Endothelial cell of umbilical vein (primary cell): ENCODE measurements at regions not wholly inside any gene's neighbourhood (a gene's known extent, or its start where the extent isn't known, plus 50 kb on each side); places are given as distances from the start of the nearest gene placed in this dataset.

Experiments used
- BruUV-seq: library from RNA; stranded (reverse); fragments of 400-500 nt; replicated peaks from 2 replicates; lab custom pipeline; 2021; lab: Mats Ljungman, UMichigan
- CTCF ChIA-PET: fragments of 300-600, 350-600 bp; sonication (Branson Sonifier 250); formaldehyde crosslinking; loops from one replicate; lab custom pipeline; 2021; ENCODE audit warnings: antibody characterized with exemption, inconsistent platforms; lab: Charles Lee
- POLR2A ChIA-PET: fragments of 300-600, 350-600 bp; sonication (Branson Sonifier 250); formaldehyde crosslinking; loops from one replicate; lab custom pipeline; 2021; ENCODE audit warnings: antibody characterized with exemption, inconsistent platforms; lab: Charles Lee
- DNase-seq: peaks from one replicate; pipeline ENCODE4 v3.0.0-alpha.2; 2011; ENCODE audit warnings: low read depth, low spot score
- FAIRE-seq: peaks from 2 replicates; lab custom pipeline; 2011; peaks lifted over from hg19 to GRCh38; lab: Jason Lieb, UNC
- H2AFZ ChIP-seq: 2 replicates; pipeline ENCODE4 v1.6.0; 2012; ENCODE audit warnings: low read depth, low read length, control low read depth, inconsistent platforms
- H3K27ac ChIP-seq: 2 replicates; pipeline ENCODE4 v1.5.1; 2011; ENCODE audit warnings: low read depth, mild to moderate bottlenecking, control low read depth, low read length, moderate library complexity; ENCODE audit not compliant: insufficient read depth
- H3K27me3 ChIP-seq, 2 experiments: 2 replicates each; pipeline versions ENCODE4 v1.6.0 to v1.6.1; 2011; ENCODE audit warnings: low read length in 2 of 2, mixed read lengths in 1 of 2; ENCODE audit not compliant: control insufficient read depth in 2 of 2, insufficient read depth in 2 of 2
- H3K36me3 ChIP-seq, 2 experiments: 2 replicates in 1 of 2; 3 replicates in 1 of 2; pipeline ENCODE4 v1.5.1; 2011; ENCODE audit warnings: low read length in 2 of 2, mild to moderate bottlenecking in 1 of 2, moderate library complexity in 1 of 2; ENCODE audit not compliant: control insufficient read depth in 2 of 2, insufficient read depth in 2 of 2; ENCODE audit errors: extremely low read depth in 1 of 2
- H3K4me1 ChIP-seq: 3 replicates; pipeline ENCODE4 v1.5.1; 2011; ENCODE audit warnings: mild to moderate bottlenecking, low read length; ENCODE audit not compliant: control insufficient read depth, insufficient read depth; ENCODE audit errors: extremely low read depth
- H3K4me2 ChIP-seq: 2 replicates; pipeline ENCODE4 v1.6.1; 2011; ENCODE audit warnings: low read length, control low read depth, mixed read lengths; ENCODE audit not compliant: insufficient read depth
- H3K4me3 ChIP-seq, 3 experiments: fragments of 200-600 bp in 1 of 3; sonication (generic), shearing (Covaris generic) in 1 of 3; replicated peaks in 1 of 3; 2 replicates each; pipeline ENCODE4 v1.5.1; 2011 to 2016; ENCODE audit warnings: control low read depth in 3 of 3, low read length in 3 of 3, mild to moderate bottlenecking in 2 of 3, inconsistent platforms in 1 of 3, low read depth in 1 of 3, moderate library complexity in 1 of 3; ENCODE audit not compliant: insufficient read depth in 1 of 3
- H3K79me2 ChIP-seq: 2 replicates; pipeline ENCODE4 v1.6.0; 2012; ENCODE audit warnings: low read length, inconsistent platforms; ENCODE audit not compliant: control insufficient read depth, insufficient read depth
- H3K9ac ChIP-seq: replicated peaks from 2 replicates; pipeline ENCODE3; 2011; ENCODE audit warnings: low read length, control low read depth; ENCODE audit not compliant: insufficient read depth; ENCODE audit errors: extremely low read depth
- H3K9me1 ChIP-seq: replicated peaks from 3 replicates; pipeline ENCODE4 v1.6.0; 2011; ENCODE audit warnings: mild to moderate bottlenecking, low read length; ENCODE audit not compliant: control insufficient read depth, insufficient read depth; ENCODE audit errors: extremely low read depth
- H3K9me3 ChIP-seq: replicated peaks from 2 replicates; pipeline ENCODE4 v1.5.1; 2012; ENCODE audit warnings: low read length, inconsistent platforms; ENCODE audit not compliant: control insufficient read depth, insufficient read depth
- H4K20me1 ChIP-seq: replicated peaks from 2 replicates; pipeline ENCODE3; 2011; ENCODE audit warnings: mild to moderate bottlenecking, low read length; ENCODE audit not compliant: control insufficient read depth, insufficient read depth; ENCODE audit errors: extremely low read depth
- EZH2 ChIP-seq: IDR thresholded peaks from 2 replicates; pipeline ENCODE4 v1.6.1; 2012; ENCODE audit warnings: borderline replicate concordance, low read depth, mild to moderate bottlenecking, moderate library complexity, low read length, inconsistent platforms; ENCODE audit not compliant: severe bottlenecking
- FOS ChIP-seq: IDR thresholded peaks from 2 replicates; pipeline ENCODE4 v1.6.1; 2011; ENCODE audit warnings: mild to moderate bottlenecking, low read length, moderate library complexity, borderline replicate concordance; ENCODE audit not compliant: insufficient read depth
- GATA2 ChIP-seq: IDR thresholded peaks from 2 replicates; pipeline ENCODE4 v1.7.0; 2011; ENCODE audit warnings: low read depth, mild to moderate bottlenecking, moderate library complexity, mixed read lengths, low read length; ENCODE audit not compliant: insufficient read length, insufficient read depth
- JUN ChIP-seq: IDR thresholded peaks from 2 replicates; pipeline ENCODE4 v1.6.1; 2011; ENCODE audit warnings: borderline replicate concordance, low read depth; ENCODE audit not compliant: insufficient read length, insufficient read depth
- MAX ChIP-seq: IDR thresholded peaks from 2 replicates; pipeline ENCODE4 v1.6.1; 2011; ENCODE audit not compliant: insufficient read depth, insufficient read length
- MYC ChIP-seq: IDR thresholded peaks from one replicate; pipeline ENCODE4 v1.6.1; 2011; ENCODE audit warnings: mild to moderate bottlenecking, low read depth, low read length
- POLR2A ChIP-seq: IDR thresholded peaks from 2 replicates; pipeline ENCODE4 v1.6.1; 2012; ENCODE audit warnings: low read depth, mild to moderate bottlenecking, control low read depth, low read length
- POLR2AphosphoS5 ChIP-seq: IDR thresholded peaks from 2 replicates; pipeline ENCODE4 v1.6.1; 2012; ENCODE audit warnings: low read depth, mild to moderate bottlenecking, control low read depth, low read length, moderate library complexity; ENCODE audit not compliant: insufficient read depth
- dilution Hi-C: fragments of 300-500 bp; cut with MboI; formaldehyde crosslinking; loops from one replicate; pipeline ENCODE4 v1.15.0; 2019; ENCODE audit warnings: low sequenced_read_pairs; ENCODE audit not compliant: extremely low pct_ligation_motif_present
- intact Hi-C: fragments of 100-400 bp; cut with micrococcal nuclease; formaldehyde crosslinking; loops from one replicate; pipeline ENCODE4 v1.10.0; 2022
- TF ChIP-seq, protein P1 (sequence below), 2 donors: IDR thresholded peaks; 1 replicate in 1 of 2; 2 replicates in 1 of 2; pipeline ENCODE4 v1.5.1; 2011; ENCODE audit warnings: low read length in 2 of 2, mild to moderate bottlenecking in 2 of 2, moderate library complexity in 2 of 2, control low read depth in 1 of 2, inconsistent platforms in 1 of 2, low read depth in 1 of 2; ENCODE audit not compliant: insufficient read depth in 1 of 2; ENCODE audit errors: extremely low read depth in 1 of 2

DNA sequence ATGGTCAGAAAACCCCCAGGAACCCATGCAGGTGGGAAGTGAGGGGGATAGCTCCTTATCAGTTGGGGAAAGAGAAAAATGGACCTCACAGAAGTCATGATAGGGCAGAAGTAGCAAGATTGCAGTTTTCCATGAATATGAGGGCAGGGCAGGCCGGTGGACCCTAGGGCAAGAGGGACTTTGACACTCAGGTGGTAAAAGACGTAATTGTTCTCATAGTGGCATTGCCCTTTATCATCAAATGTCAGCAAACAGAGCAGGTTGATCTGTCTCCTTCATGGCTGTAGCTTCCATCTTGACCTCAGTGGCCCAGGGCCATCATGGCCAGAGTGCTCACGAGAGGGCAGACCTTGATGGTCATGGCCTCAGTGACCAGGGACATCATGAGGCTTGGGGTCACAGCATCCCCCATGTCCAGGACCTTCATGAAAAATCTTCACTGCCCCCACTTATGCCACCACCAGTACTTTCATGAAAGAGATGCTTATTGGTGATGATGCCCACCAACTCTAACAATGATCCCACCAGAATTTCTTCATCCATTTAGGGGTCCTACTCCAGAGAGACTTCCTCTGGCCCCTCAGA, 127.1 kb downstream of the SNX19 start:
- intact Hi-C loops: no loop called here
- no peaks in the 10 kb centered on the region for H4K20me1 ChIP-seq
- peaks cover 17% of the 10 kb centered on the region for H3K4me1 ChIP-seq
- dilution Hi-C loops: no loop called here
- H3K79me2 ChIP-seq: no peaks in the 10 kb centered on the region
- no peak overlapping the region for H3K27ac ChIP-seq
- H3K9ac ChIP-seq: no peak overlapping the region
- no peak overlapping the region for H2AFZ ChIP-seq
- no peaks in the 10 kb centered on the region for H3K36me3 ChIP-seq
- no peaks in the 10 kb centered on the region for H3K9me3 ChIP-seq
- BruUV-seq: no TSS peak
- POLR2A ChIA-PET: no interaction called here
- TF ChIP-seq POLR2A: no peak
- no peak for TF ChIP-seq MAX
- TF ChIP-seq JUN: no peak
- TF ChIP-seq MYC: no peak
- no peaks in the 10 kb centered on the region for H3K9me1 ChIP-seq
- no peak overlapping the region for H3K4me2 ChIP-seq
- no peaks in the 10 kb centered on the region for H3K27me3 ChIP-seq
- DNase-seq (no peak), FAIRE-seq (no peak)
- CTCF ChIA-PET: interaction anchor here (1.6 kb wide), 1 partner anchor 358 kb away, joined by 4 read pairs; no protein-coding TSS in a partner anchor
- no peak overlapping the region for H3K4me3 ChIP-seq

DNA sequence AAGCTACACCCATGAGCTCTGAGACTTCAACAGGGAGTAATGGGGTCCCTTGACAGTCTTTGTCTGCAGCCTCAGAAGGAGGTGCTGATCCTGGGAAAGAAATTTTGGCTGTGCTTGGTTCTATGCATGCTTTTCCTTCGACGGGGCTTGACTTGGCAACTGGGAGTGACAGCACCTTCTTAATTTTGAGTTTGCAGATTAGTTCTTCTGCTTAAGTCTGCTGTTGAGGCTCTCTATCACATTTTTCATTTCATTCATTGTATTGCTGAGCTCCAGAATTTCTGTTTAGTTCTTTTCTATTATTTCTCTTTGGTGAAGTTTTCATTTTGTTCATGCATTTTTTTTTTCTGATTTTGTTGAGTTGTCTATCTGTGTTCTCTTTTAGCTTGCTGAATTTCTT, 125.6 kb downstream of the SNX19 start:
- TF ChIP-seq JUN (no peak), MAX (no peak), MYC (no peak), FOS (no peak), POLR2A (no peak), EZH2 (no peak), POLR2AphosphoS5 (no peak), GATA2 (no peak)
- TF ChIP-seq, protein P1, sequence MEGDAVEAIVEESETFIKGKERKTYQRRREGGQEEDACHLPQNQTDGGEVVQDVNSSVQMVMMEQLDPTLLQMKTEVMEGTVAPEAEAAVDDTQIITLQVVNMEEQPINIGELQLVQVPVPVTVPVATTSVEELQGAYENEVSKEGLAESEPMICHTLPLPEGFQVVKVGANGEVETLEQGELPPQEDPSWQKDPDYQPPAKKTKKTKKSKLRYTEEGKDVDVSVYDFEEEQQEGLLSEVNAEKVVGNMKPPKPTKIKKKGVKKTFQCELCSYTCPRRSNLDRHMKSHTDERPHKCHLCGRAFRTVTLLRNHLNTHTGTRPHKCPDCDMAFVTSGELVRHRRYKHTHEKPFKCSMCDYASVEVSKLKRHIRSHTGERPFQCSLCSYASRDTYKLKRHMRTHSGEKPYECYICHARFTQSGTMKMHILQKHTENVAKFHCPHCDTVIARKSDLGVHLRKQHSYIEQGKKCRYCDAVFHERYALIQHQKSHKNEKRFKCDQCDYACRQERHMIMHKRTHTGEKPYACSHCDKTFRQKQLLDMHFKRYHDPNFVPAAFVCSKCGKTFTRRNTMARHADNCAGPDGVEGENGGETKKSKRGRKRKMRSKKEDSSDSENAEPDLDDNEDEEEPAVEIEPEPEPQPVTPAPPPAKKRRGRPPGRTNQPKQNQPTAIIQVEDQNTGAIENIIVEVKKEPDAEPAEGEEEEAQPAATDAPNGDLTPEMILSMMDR (IDR thresholded peaks at IDR 0.05; ENCODE audit: extremely low read depth in 1 of 2, insufficient read depth in 1 of 2, low read depth in 1 of 2, low read length in 2 of 2): no peak
- no peaks in the 10 kb centered on the region for H3K79me2 ChIP-seq
- CTCF ChIA-PET: interaction anchor here (1.3 kb wide), 1 partner anchor 14 kb away, joined by 3 read pairs; no protein-coding TSS in a partner anchor
- no peaks in the 10 kb centered on the region for H3K9me1 ChIP-seq
- no peak overlapping the region for H3K9ac ChIP-seq
- H3K27ac ChIP-seq: no peak overlapping the region
- no TSS peak for BruUV-seq
- POLR2A ChIA-PET: no interaction called here
- intact Hi-C loops (no loop called here), dilution Hi-C loops (no loop called here)
- no peaks in the 10 kb centered on the region for H3K9me3 ChIP-seq
- DNase-seq (no peak), FAIRE-seq (no peak)
- no peaks in the 10 kb centered on the region for H3K36me3 ChIP-seq
- H3K4me3 ChIP-seq: no peak overlapping the region
- no peaks in the 10 kb centered on the region for H4K20me1 ChIP-seq
- no peak overlapping the region for H2AFZ ChIP-seq
- no peaks in the 10 kb centered on the region for H3K27me3 ChIP-seq
- no peak overlapping the region for H3K4me2 ChIP-seq
- peaks cover 17% of the 10 kb centered on the region for H3K4me1 ChIP-seq
